ENCODE measurements at regions not wholly inside any gene's neighbourhood (a gene's known extent, or its start where the extent isn't known, plus 50 kb on each side); places are given as distances from the start of the nearest gene placed in this dataset.

DNA sequence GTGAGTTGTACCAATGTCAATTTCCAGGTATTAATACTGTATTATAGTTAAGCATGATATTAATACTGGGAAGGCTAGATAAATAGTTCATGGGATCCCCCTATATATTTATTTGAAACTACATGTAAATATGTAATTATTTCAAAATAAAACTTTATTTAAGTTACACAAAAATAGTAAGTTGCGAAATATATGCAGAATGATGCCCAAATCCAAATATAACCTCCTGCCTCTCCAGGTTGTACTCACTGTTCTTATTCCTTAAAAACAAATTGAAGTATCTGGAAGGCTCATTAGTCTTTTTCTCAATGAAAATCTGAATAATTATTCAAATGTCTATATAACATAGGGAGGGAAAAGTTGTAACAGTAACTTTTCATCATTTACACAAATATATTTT is 161.9 kb upstream of the DEFB112 start:
- TF ChIP-seq, protein P1, sequence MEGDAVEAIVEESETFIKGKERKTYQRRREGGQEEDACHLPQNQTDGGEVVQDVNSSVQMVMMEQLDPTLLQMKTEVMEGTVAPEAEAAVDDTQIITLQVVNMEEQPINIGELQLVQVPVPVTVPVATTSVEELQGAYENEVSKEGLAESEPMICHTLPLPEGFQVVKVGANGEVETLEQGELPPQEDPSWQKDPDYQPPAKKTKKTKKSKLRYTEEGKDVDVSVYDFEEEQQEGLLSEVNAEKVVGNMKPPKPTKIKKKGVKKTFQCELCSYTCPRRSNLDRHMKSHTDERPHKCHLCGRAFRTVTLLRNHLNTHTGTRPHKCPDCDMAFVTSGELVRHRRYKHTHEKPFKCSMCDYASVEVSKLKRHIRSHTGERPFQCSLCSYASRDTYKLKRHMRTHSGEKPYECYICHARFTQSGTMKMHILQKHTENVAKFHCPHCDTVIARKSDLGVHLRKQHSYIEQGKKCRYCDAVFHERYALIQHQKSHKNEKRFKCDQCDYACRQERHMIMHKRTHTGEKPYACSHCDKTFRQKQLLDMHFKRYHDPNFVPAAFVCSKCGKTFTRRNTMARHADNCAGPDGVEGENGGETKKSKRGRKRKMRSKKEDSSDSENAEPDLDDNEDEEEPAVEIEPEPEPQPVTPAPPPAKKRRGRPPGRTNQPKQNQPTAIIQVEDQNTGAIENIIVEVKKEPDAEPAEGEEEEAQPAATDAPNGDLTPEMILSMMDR (IDR thresholded peaks at IDR 0.05) = no peak
- TF ChIP-seq EZH2 (IDR thresholded peaks at IDR 0.05) (no peak), EZH2phosphoT487 (IDR thresholded peaks at IDR 0.05) (no peak)

All from neural progenitor cell (in vitro differentiated cells).